HG03135 (cell line): ENCODE measurements at regions not wholly inside any gene's neighbourhood (a gene's known extent, or its start where the extent isn't known, plus 50 kb on each side); places are given as distances from the start of the nearest gene placed in this dataset.

Source experiments
- ATAC-seq: cut with Tn5 transposase; IDR thresholded peaks from one replicate; pipeline ENCODE4 v1.9.1; 2021; ENCODE audit warnings: mild to moderate bottlenecking, moderate library complexity; ENCODE audit not compliant: unreplicated experiment

GRCh38 chr5:82812575-82812974 is 264.6 kb downstream of the TMEM167A start:
- no peak for ATAC-seq

GRCh38 chr5:82811490-82811889 is 265.7 kb downstream of the TMEM167A start:
- no peak for ATAC-seq

GRCh38 chr5:82809420-82810143 is 267.6 kb downstream of the TMEM167A start:
- ATAC-seq = no peak

GRCh38 chr5:82808960-82809359 is 268.2 kb downstream of the TMEM167A start:
- ATAC-seq = no peak

- no peak for ATAC-seq
Measured at GRCh38 chr5:82807021-82807420, 270.2 kb downstream of the TMEM167A start.

GRCh38 chr5:82806513-82806912 is 270.7 kb downstream of the TMEM167A start:
- no peak for ATAC-seq

GRCh38 chr5:82804155-82804690 is 273.0 kb downstream of the TMEM167A start:
- ATAC-seq = no peak

- ATAC-seq = peak; percentile 66
Measured at GRCh38 chr5:82802954-82803353, 274.2 kb downstream of the TMEM167A start.

GRCh38 chr5:82800826-82801225 is 276.4 kb downstream of the TMEM167A start:
- no peak for ATAC-seq

- no peak for ATAC-seq
Measured at GRCh38 chr5:82799361-82800077, 277.7 kb downstream of the TMEM167A start.

GRCh38 chr5:82798676-82799075 is 278.5 kb downstream of the TMEM167A start:
- ATAC-seq = no peak

- ATAC-seq = no peak
Measured at GRCh38 chr5:82796643-82797416, 280.4 kb downstream of the TMEM167A start.

GRCh38 chr5:82794876-82795275 is 282.3 kb downstream of the TMEM167A start:
- ATAC-seq = no peak

GRCh38 chr5:82793808-82794419 is 283.3 kb downstream of the TMEM167A start:
- ATAC-seq = no peak

GRCh38 chr5:82792096-82792495 is 285.1 kb downstream of the TMEM167A start:
- ATAC-seq = no peak

- no peak for ATAC-seq
Measured at GRCh38 chr5:82789095-82789494, 288.1 kb downstream of the TMEM167A start.

GRCh38 chr5:82786748-82787147 is 290.4 kb downstream of the TMEM167A start:
- no peak for ATAC-seq

- no peak for ATAC-seq
Measured at GRCh38 chr5:82785882-82786509, 291.2 kb downstream of the TMEM167A start.

GRCh38 chr5:82785456-82785855 is 291.7 kb downstream of the TMEM167A start:
- no peak for ATAC-seq

GRCh38 chr5:82784521-82784920 is 292.7 kb downstream of the TMEM167A start:
- ATAC-seq = no peak
